AG09309 (cell line): ENCODE measurements at regions not wholly inside any gene's neighbourhood (a gene's known extent, or its start where the extent isn't known, plus 50 kb on each side); places are given as distances from the start of the nearest gene placed in this dataset.

Experiments
- DNase-seq: peaks from one replicate; pipeline ENCODE4 v3.0.0-alpha.2; 2010; ENCODE audit warnings: low read depth
- H3K4me3 ChIP-seq: 2 replicates; pipeline ENCODE4 v1.5.1; 2011; ENCODE audit warnings: mild to moderate bottlenecking, low read depth, low read length, moderate library complexity; ENCODE audit not compliant: control insufficient read depth
- TF ChIP-seq, protein P1 (sequence below): IDR thresholded peaks from 2 replicates; pipeline ENCODE4 v1.5.1; 2011; ENCODE audit warnings: mild to moderate bottlenecking, low read depth, low read length, inconsistent platforms; ENCODE audit not compliant: insufficient read depth, control insufficient read depth; ENCODE audit errors: missing control alignments

DNA sequence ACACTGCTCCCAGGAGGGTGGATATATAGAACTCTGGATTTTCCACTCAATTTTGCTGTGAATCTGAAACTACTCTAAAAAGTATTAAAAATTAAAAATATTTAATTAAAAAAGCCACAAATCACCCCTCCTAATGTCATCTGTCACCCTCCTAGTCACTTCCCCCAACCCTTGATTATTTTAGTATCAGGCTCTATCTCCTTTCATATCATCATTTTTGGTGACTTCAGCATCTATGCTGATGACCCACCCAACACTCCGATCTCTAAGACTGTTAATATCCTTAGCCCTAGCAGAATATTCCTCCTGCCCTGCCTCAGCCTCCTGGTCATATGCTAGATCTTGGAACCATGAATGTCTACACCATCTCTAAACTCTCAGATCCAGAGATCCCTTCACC lies 128.3 kb upstream of the SLC1A4 start:
- DNase-seq = no peak
- TF ChIP-seq, protein P1, sequence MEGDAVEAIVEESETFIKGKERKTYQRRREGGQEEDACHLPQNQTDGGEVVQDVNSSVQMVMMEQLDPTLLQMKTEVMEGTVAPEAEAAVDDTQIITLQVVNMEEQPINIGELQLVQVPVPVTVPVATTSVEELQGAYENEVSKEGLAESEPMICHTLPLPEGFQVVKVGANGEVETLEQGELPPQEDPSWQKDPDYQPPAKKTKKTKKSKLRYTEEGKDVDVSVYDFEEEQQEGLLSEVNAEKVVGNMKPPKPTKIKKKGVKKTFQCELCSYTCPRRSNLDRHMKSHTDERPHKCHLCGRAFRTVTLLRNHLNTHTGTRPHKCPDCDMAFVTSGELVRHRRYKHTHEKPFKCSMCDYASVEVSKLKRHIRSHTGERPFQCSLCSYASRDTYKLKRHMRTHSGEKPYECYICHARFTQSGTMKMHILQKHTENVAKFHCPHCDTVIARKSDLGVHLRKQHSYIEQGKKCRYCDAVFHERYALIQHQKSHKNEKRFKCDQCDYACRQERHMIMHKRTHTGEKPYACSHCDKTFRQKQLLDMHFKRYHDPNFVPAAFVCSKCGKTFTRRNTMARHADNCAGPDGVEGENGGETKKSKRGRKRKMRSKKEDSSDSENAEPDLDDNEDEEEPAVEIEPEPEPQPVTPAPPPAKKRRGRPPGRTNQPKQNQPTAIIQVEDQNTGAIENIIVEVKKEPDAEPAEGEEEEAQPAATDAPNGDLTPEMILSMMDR = no peak
- no peak overlapping the region for H3K4me3 ChIP-seq

DNA sequence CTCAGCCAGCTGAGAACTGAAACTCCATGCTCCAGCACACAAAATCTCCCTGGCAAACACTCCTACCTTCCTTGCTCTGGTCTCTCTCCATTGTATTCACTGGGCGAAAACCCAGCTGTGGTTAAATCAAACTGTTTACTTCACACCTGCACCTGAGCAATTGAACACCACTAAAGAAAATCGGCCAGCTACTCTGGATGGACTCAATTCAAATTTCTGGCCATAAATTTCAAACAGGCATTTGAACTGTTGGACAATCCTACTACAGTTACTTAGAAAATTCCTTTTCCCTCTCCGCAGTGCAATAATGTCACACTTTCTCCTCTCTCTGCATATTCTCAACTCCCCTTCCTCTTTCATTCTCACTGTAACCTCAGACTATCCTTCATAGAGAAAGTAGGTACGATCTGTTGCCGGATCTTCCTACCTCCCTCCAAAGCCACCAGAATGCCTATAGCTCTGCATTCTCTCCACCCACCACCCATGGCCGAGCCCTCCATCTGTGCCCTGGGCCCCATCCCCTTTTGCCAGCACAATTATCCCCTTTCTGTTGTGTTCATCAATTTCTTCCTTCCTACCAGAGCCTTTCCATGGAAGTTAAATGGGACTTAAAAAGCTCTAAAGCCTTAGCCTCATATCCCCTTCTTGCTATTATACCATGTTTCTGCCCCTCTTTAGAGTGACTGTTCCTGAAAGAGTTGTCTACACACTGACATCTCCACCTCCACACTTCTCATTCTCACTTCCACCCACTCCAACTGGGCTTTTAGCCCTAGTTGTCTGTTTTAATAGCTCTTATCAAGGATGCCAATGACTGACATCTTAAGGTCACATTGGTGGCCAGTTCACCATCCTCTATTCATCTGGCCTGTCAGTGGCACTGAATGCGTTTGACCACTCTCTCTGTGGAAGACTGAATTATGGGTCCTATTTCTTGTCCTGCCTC lies 127.5 kb upstream of the SLC1A4 start:
- no peak for DNase-seq
- TF ChIP-seq, protein P1 = no peak
- H3K4me3 ChIP-seq = no peak overlapping the region

GRCh38 chr2:64862623-64863022 lies 126.6 kb upstream of the SLC1A4 start:
- no peak overlapping the region for H3K4me3 ChIP-seq
- TF ChIP-seq, protein P1 = no peak
- no peak for DNase-seq

GRCh38 chr2:64863097-64863820 lies 125.9 kb upstream of the SLC1A4 start:
- no peak overlapping the region for H3K4me3 ChIP-seq
- no peak for DNase-seq
- TF ChIP-seq, protein P1 = no peak

- TF ChIP-seq, protein P1 = peak; percentile 35
- peak overlapping the region; percentile 42 for H3K4me3 ChIP-seq
- no peak for DNase-seq
Measured at GRCh38 chr2:64865073-64865830, 123.9 kb upstream of the SLC1A4 start.

GRCh38 chr2:64865831-64866345 lies 123.3 kb upstream of the SLC1A4 start:
- TF ChIP-seq, protein P1 = no peak
- peak overlapping the region; percentile 41 for H3K4me3 ChIP-seq
- DNase-seq = no peak
